ENCODE measurements at regions not wholly inside any gene's neighbourhood (a gene's known extent, or its start where the extent isn't known, plus 50 kb on each side); places are given as distances from the start of the nearest gene placed in this dataset.

DNA sequence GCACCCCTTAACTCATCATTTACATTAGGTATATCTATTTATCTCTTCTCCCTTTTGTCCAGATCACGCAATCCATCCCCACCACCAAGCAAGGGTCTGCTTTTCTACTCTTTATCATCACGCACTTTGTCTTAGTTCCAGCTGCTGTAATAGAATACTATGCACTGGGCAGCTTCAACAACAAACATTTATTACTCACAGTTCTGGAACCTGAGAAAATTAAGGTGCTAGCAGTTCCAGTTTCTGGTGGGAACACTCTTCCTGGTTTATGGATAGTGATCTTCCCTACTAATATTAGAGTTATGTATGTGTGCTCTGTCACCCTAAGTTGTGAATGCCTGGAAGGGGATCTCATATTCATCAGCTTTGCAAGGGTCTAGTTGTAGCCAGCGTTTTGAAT, 687.0 kb downstream of the NTRK3 start:
- H3K4me3 Mint-ChIP-seq = no peak overlapping the region
- DNase-seq = no peak
- H3K36me3 ChIP-seq (ENCODE audit: control insufficient read depth, insufficient read depth, low read length) = no peaks in the 10 kb centered on the region
- TF ChIP-seq, protein P1, sequence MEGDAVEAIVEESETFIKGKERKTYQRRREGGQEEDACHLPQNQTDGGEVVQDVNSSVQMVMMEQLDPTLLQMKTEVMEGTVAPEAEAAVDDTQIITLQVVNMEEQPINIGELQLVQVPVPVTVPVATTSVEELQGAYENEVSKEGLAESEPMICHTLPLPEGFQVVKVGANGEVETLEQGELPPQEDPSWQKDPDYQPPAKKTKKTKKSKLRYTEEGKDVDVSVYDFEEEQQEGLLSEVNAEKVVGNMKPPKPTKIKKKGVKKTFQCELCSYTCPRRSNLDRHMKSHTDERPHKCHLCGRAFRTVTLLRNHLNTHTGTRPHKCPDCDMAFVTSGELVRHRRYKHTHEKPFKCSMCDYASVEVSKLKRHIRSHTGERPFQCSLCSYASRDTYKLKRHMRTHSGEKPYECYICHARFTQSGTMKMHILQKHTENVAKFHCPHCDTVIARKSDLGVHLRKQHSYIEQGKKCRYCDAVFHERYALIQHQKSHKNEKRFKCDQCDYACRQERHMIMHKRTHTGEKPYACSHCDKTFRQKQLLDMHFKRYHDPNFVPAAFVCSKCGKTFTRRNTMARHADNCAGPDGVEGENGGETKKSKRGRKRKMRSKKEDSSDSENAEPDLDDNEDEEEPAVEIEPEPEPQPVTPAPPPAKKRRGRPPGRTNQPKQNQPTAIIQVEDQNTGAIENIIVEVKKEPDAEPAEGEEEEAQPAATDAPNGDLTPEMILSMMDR (conservative IDR thresholded peaks at IDR 0.05) = no peak
- H3K36me3 Mint-ChIP-seq (ENCODE audit: low read depth) = no peaks in the 10 kb centered on the region
- no peak overlapping the region for H3K9ac ChIP-seq (ENCODE audit: extremely low read depth, low read length, poor library complexity, severe bottlenecking)
- no peaks in the 10 kb centered on the region for H3K4me1 Mint-ChIP-seq
- H3K4me3 ChIP-seq (ENCODE audit: low read length) = no peak overlapping the region
- 80 to 96% methylated on average over 1 to 3 of the region's 3 CpGs for WGBS, 2 experiments (ENCODE audit: insufficient coverage in 1 of 2, insufficient read length in 1 of 2)
- H3K27ac ChIP-seq (ENCODE audit: low read depth, low read length) = no peak overlapping the region
- H3K9me3 Mint-ChIP-seq = no peaks in the 10 kb centered on the region
- H3K4me1 ChIP-seq (ENCODE audit: control insufficient read depth, insufficient read depth, low read length) = no peaks in the 10 kb centered on the region
- H3K27me3 ChIP-seq (ENCODE audit: control insufficient read depth, insufficient read depth, low read length, poor library complexity, severe bottlenecking) = no peaks in the 10 kb centered on the region
- H3K27ac Mint-ChIP-seq = no peak overlapping the region
- H3K27me3 Mint-ChIP-seq (ENCODE audit: insufficient read depth) = no peaks in the 10 kb centered on the region
- H3K9me3 ChIP-seq (ENCODE audit: control insufficient read depth, low read length) = no peaks in the 10 kb centered on the region

- TF ChIP-seq, protein P1 (conservative IDR thresholded peaks at IDR 0.05) = no peak
- no peak overlapping the region for H3K27ac Mint-ChIP-seq
- no peak overlapping the region for H3K4me3 Mint-ChIP-seq
Measured at GRCh38 chr15:87567406-87568030, 689.0 kb downstream of the NTRK3 start.

DNA sequence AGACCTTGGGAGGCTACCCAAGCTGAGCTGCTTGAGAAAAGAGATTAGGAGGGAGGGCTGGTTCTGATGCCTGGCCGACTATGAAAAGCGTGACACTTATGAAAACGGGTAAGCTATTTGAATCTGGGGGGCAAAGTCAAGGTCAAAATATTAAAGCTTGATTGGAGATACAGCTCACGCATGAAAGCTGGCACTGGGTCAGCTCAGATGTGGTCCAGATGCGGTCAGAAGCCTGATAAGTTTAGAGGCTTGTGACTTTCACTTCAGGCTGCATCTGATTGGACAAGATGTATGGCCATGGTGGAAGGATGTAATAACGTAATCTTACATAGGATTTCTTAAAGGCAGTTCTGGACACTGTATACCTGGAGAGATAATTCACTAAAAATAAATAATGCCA, 690.3 kb downstream of the NTRK3 start:
- no peaks in the 10 kb centered on the region for H3K36me3 Mint-ChIP-seq (ENCODE audit: low read depth)
- TF ChIP-seq, protein P1 (conservative IDR thresholded peaks at IDR 0.05) = no peak
- Histone ChIP-seq H3K27ac (ENCODE audit: low read depth, low read length) (no peak overlapping the region), H3K9me3 (ENCODE audit: control insufficient read depth, low read length) (no peaks in the 10 kb centered on the region), H3K27me3 (ENCODE audit: control insufficient read depth, insufficient read depth, low read length, poor library complexity, severe bottlenecking) (no peaks in the 10 kb centered on the region), H3K9ac (ENCODE audit: extremely low read depth, low read length, poor library complexity, severe bottlenecking) (no peak overlapping the region), H3K4me1 (ENCODE audit: control insufficient read depth, insufficient read depth, low read length) (no peaks in the 10 kb centered on the region), H3K4me3 (ENCODE audit: low read length) (no peak overlapping the region), H3K36me3 (ENCODE audit: control insufficient read depth, insufficient read depth, low read length) (no peaks in the 10 kb centered on the region)
- H3K27ac Mint-ChIP-seq = no peak overlapping the region
- WGBS, 2 experiments (ENCODE audit: insufficient coverage in 1 of 2, insufficient read length in 1 of 2) = 76 to 86% methylated on average over 5 to 6 of the region's 6 CpGs
- no peak overlapping the region for H3K4me3 Mint-ChIP-seq
- peaks cover 7% of the 10 kb centered on the region for H3K4me1 Mint-ChIP-seq
- H3K9me3 Mint-ChIP-seq = peaks cover 2% of the 10 kb centered on the region
- H3K27me3 Mint-ChIP-seq (ENCODE audit: insufficient read depth) = no peaks in the 10 kb centered on the region
- no peak for DNase-seq

More at GRCh38 chr15:87567406-87568030, 689.0 kb downstream of the NTRK3 start:
- H3K4me1 ChIP-seq (ENCODE audit: control insufficient read depth, insufficient read depth, low read length) = no peaks in the 10 kb centered on the region
- 81 to 93% methylated on average over 3 of the region's 3 CpGs for WGBS, 2 experiments (ENCODE audit: insufficient coverage in 1 of 2, insufficient read length in 1 of 2)
- no peaks in the 10 kb centered on the region for H3K9me3 Mint-ChIP-seq
- DNase-seq = no peak
- H3K4me1 Mint-ChIP-seq = peaks cover 7% of the 10 kb centered on the region
- no peak overlapping the region for H3K9ac ChIP-seq (ENCODE audit: extremely low read depth, low read length, poor library complexity, severe bottlenecking)
- H3K36me3 Mint-ChIP-seq (ENCODE audit: low read depth) = no peaks in the 10 kb centered on the region
- H3K27ac ChIP-seq (ENCODE audit: low read depth, low read length) = no peak overlapping the region
- no peak overlapping the region for H3K4me3 ChIP-seq (ENCODE audit: low read length)
- H3K27me3 Mint-ChIP-seq (ENCODE audit: insufficient read depth) = no peaks in the 10 kb centered on the region
- H3K9me3 ChIP-seq (ENCODE audit: control insufficient read depth, low read length) = no peaks in the 10 kb centered on the region
- H3K36me3 ChIP-seq (ENCODE audit: control insufficient read depth, insufficient read depth, low read length) = no peaks in the 10 kb centered on the region
- H3K27me3 ChIP-seq (ENCODE audit: control insufficient read depth, insufficient read depth, low read length, poor library complexity, severe bottlenecking) = no peaks in the 10 kb centered on the region

Data from endodermal cell (in vitro differentiated cells).